Hepatocyte (in vitro differentiated cells): ENCODE measurements at regions not wholly inside any gene's neighbourhood (a gene's known extent, or its start where the extent isn't known, plus 50 kb on each side); places are given as distances from the start of the nearest gene placed in this dataset.

Experiments
- DNase-seq: peaks from one replicate; pipeline ENCODE4 v3.0.0-alpha.2; 2016; ENCODE audit warnings: low spot score
- H2AFZ ChIP-seq: fragments of 200-600 bp; sonication (generic); 2 replicates; pipeline ENCODE4 v1.6.0; 2016; ENCODE audit warnings: antibody characterized with exemption, mild to moderate bottlenecking
- H3K27ac ChIP-seq: fragments of 200-600 bp; sonication (generic); 2 replicates; pipeline ENCODE4 v1.5.1; 2016; ENCODE audit warnings: mild to moderate bottlenecking
- H3K27me3 ChIP-seq: fragments of 200-600 bp; sonication (generic); 2 replicates; pipeline ENCODE4 v1.6.1; 2016
- H3K36me3 ChIP-seq: fragments of 200-600 bp; sonication (generic); replicated peaks from 2 replicates; pipeline ENCODE4 v1.5.1; 2016; ENCODE audit warnings: low read depth; ENCODE audit not compliant: insufficient read depth
- H3K4me1 ChIP-seq: fragments of 200-600 bp; sonication (generic); 2 replicates; pipeline ENCODE4 v1.5.1; 2016; ENCODE audit warnings: mild to moderate bottlenecking, moderate library complexity; ENCODE audit not compliant: insufficient read depth
- H3K4me2 ChIP-seq: fragments of 200-600 bp; sonication (generic); 2 replicates; pipeline ENCODE4 v1.6.0; 2016
- H3K4me3 ChIP-seq: fragments of 200-600 bp; sonication (generic); 2 replicates; pipeline ENCODE4 v1.5.1; 2016; ENCODE audit warnings: mild to moderate bottlenecking
- H3K79me2 ChIP-seq: fragments of 200-600 bp; sonication (generic); 2 replicates; pipeline ENCODE4 v1.6.0; 2017; ENCODE audit warnings: mild to moderate bottlenecking
- H3K9me2 ChIP-seq: fragments of 200-600 bp; sonication (generic); replicated peaks from 2 replicates; pipeline ENCODE4 v1.6.0; 2017; ENCODE audit warnings: mild to moderate bottlenecking; ENCODE audit not compliant: insufficient read depth
- H3K9me3 ChIP-seq: fragments of 200-600 bp; sonication (generic); 2 replicates; pipeline ENCODE4 v1.5.1; 2016; ENCODE audit warnings: low read depth, mild to moderate bottlenecking
- H4K20me1 ChIP-seq: fragments of 200-600 bp; sonication (generic); 2 replicates; pipeline ENCODE4 v1.6.0; 2016; ENCODE audit warnings: mild to moderate bottlenecking; ENCODE audit not compliant: insufficient read depth, poor library complexity, severe bottlenecking
- CTCF ChIP-seq: fragments of 200-600 bp; sonication (generic); IDR thresholded peaks from 2 replicates; pipeline ENCODE4 v1.5.1; 2016; ENCODE audit warnings: antibody characterized with exemption, mild to moderate bottlenecking; ENCODE audit not compliant: poor library complexity
- EZH2 ChIP-seq: fragments of 200-600 bp; sonication (generic); IDR thresholded peaks from 2 replicates; pipeline ENCODE4 v1.6.1; 2016; ENCODE audit warnings: antibody characterized with exemption, mild to moderate bottlenecking, borderline replicate concordance
- EZH2phosphoT487 ChIP-seq: fragments of 200-600 bp; sonication (generic); IDR thresholded peaks from one replicate; pipeline ENCODE4 v1.6.1; 2018; ENCODE audit warnings: antibody characterized with exemption, mild to moderate bottlenecking, low read depth, moderate library complexity; ENCODE audit not compliant: unreplicated experiment, severe bottlenecking
- WGBS: methylation state at CpG from one replicate; pipeline ENCODE4 v1.1.6; 2016; ENCODE audit warnings: low lambda C conversion rate; ENCODE audit errors: missing lambda C conversion rate; 5-methylcytosine and 5-hydroxymethylcytosine counted together

- H4K20me1 ChIP-seq, result no peaks in the 10 kb centered on the region
- H2AFZ ChIP-seq, result no peak overlapping the region
- no peak overlapping the region for H3K4me3 ChIP-seq
- no peaks in the 10 kb centered on the region for H3K9me3 ChIP-seq
- H3K36me3 ChIP-seq, result no peaks in the 10 kb centered on the region
- H3K4me1 ChIP-seq, result no peaks in the 10 kb centered on the region
- TF ChIP-seq EZH2phosphoT487 (no peak), EZH2 (no peak), CTCF (no peak)
- no peaks in the 10 kb centered on the region for H3K79me2 ChIP-seq
- H3K9me2 ChIP-seq, result no peaks in the 10 kb centered on the region
- H3K27ac ChIP-seq, result no peak overlapping the region
- H3K27me3 ChIP-seq, result no peaks in the 10 kb centered on the region
- H3K4me2 ChIP-seq, result no peak overlapping the region
- no peak for DNase-seq
Measured at GRCh38 chr3:6516143-6516542, 344.8 kb upstream of the GRM7 start.

- Histone ChIP-seq H2AFZ (no peak overlapping the region), H3K4me2 (no peak overlapping the region), H4K20me1 (no peaks in the 10 kb centered on the region), H3K36me3 (no peaks in the 10 kb centered on the region), H3K79me2 (no peaks in the 10 kb centered on the region), H3K9me3 (no peaks in the 10 kb centered on the region), H3K4me1 (no peaks in the 10 kb centered on the region), H3K27ac (no peak overlapping the region), H3K4me3 (no peak overlapping the region), H3K27me3 (no peaks in the 10 kb centered on the region), H3K9me2 (no peaks in the 10 kb centered on the region)
- WGBS, result 92% methylated on average over 2 of the region's 2 CpGs
- TF ChIP-seq CTCF (no peak), EZH2phosphoT487 (no peak), EZH2 (no peak)
- DNase-seq, result no peak
Measured at GRCh38 chr3:6516694-6517093, 344.2 kb upstream of the GRM7 start.

- H3K4me3 ChIP-seq, result no peak overlapping the region
- H3K27ac ChIP-seq, result no peak overlapping the region
- no peak overlapping the region for H3K4me2 ChIP-seq
- no peaks in the 10 kb centered on the region for H3K9me2 ChIP-seq
- H3K27me3 ChIP-seq, result no peaks in the 10 kb centered on the region
- no peaks in the 10 kb centered on the region for H3K79me2 ChIP-seq
- TF ChIP-seq EZH2 (no peak), EZH2phosphoT487 (no peak), CTCF (no peak)
- WGBS, result 82% methylated on average over 6 of the region's 6 CpGs
- no peak for DNase-seq
- H4K20me1 ChIP-seq, result no peaks in the 10 kb centered on the region
- H3K9me3 ChIP-seq, result no peaks in the 10 kb centered on the region
- no peaks in the 10 kb centered on the region for H3K36me3 ChIP-seq
- no peak overlapping the region for H2AFZ ChIP-seq
- H3K4me1 ChIP-seq, result no peaks in the 10 kb centered on the region
Measured at GRCh38 chr3:6518709-6519345, 342.1 kb upstream of the GRM7 start.
